Thymus (tissue), 11 donors: ENCODE measurements at regions not wholly inside any gene's neighbourhood (a gene's known extent, or its start where the extent isn't known, plus 50 kb on each side); places are given as distances from the start of the nearest gene placed in this dataset.

ENCODE experiments used
- DNase-seq, 9 donors: peaks; one replicate each; pipeline ENCODE4 v3.0.0-alpha.2; 2013; ENCODE audit warnings: low spot score in 9 of 9, low read depth in 6 of 9, missing footprints in 1 of 9
- H3K27ac ChIP-seq, 2 donors: one replicate each; pipeline ENCODE4 v1.5.1; 2013; ENCODE audit warnings: control low read depth in 1 of 2, low read depth in 1 of 2, low read length in 1 of 2, mild to moderate bottlenecking in 1 of 2, moderate library complexity in 1 of 2
- H3K27me3 ChIP-seq, 2 donors: one replicate each; pipeline ENCODE4 v1.5.1; 2013; ENCODE audit warnings: low read length in 1 of 2; ENCODE audit not compliant: control insufficient read depth in 2 of 2, insufficient read depth in 1 of 2
- H3K36me3 ChIP-seq, 2 donors: one replicate each; pipeline ENCODE4 v1.5.1; 2013; ENCODE audit warnings: low read length in 1 of 2, mild to moderate bottlenecking in 1 of 2, moderate library complexity in 1 of 2; ENCODE audit not compliant: control insufficient read depth in 2 of 2, insufficient read depth in 2 of 2
- H3K4me1 ChIP-seq, 2 donors: one replicate each; pipeline ENCODE4 v1.5.1; 2013; ENCODE audit warnings: low read length in 2 of 2; ENCODE audit not compliant: control insufficient read depth in 2 of 2, insufficient read depth in 2 of 2
- H3K4me3 ChIP-seq, 2 donors: one replicate each; pipeline ENCODE4 v1.5.1; 2013; ENCODE audit warnings: low read length in 2 of 2, control low read depth in 1 of 2, mild to moderate bottlenecking in 1 of 2
- H3K9me3 ChIP-seq, 2 donors: one replicate each; pipeline ENCODE4 v1.5.1; 2013; ENCODE audit warnings: low read length in 1 of 2, mild to moderate bottlenecking in 1 of 2; ENCODE audit not compliant: control insufficient read depth in 2 of 2, insufficient read depth in 1 of 2
- WGBS: extraction: QIAGEN DNeasy Blood & Tissue Kit; methylation state at CpG from one replicate; pipeline ENCODE4 v1.1.7; 2013; 5-methylcytosine and 5-hydroxymethylcytosine counted together
- donor health status: healthy.

DNA sequence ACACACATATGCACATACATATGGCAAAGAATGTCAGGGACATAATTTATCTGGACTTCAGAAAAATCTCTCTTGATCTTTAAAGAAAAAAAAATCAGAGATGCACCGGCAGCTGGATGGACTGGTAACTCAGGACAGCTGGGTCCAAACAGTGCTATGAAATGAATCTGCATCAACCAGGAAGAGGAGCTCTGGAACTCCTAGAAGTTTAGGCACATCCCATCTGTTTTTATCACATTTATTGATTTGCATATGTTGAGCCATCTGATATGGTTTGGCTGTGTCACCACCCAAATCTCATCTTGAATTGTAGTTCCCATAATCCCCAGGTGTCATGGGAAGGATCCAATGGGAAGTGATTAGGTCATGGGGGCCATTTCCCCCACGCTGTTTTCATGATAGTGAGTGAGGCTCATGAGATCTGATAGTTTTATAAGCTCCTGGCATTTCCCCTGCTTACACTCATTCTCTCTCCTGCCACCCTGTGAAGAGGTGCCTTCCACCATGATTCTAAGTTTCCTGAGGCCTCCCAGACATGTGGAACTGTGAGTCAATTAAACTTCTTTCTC, 87.7 kb upstream of the AKIP1 start:
- Histone ChIP-seq H3K9me3 (no peaks in the 10 kb centered on the region), H3K4me1 (peaks cover 0 to 10% of the 10 kb centered on the region in 2 donors), H3K4me3 (no peak overlapping the region), H3K27ac (no peak overlapping the region), H3K27me3 (no peaks in the 10 kb centered on the region), H3K36me3 (no peaks in the 10 kb centered on the region)
- no peak for DNase-seq
- 93% methylated on average over 2 of the region's 2 CpGs for WGBS

GRCh38 chr11:8826139-8826786, 84.7 kb upstream of the AKIP1 start:
- Histone ChIP-seq H3K4me1 (peaks cover 0 to 14% of the 10 kb centered on the region in 2 donors), H3K9me3 (no peaks in the 10 kb centered on the region), H3K27me3 (no peaks in the 10 kb centered on the region), H3K27ac (peak overlapping the region; percentile 27 to 52), H3K36me3 (no peaks in the 10 kb centered on the region), H3K4me3 (no peak overlapping the region)
- WGBS = 90% methylated on average over 6 of the region's 6 CpGs
- DNase-seq = no peak

- Histone ChIP-seq H3K36me3 (no peaks in the 10 kb centered on the region), H3K27me3 (no peaks in the 10 kb centered on the region), H3K4me1 (peaks cover 0 to 14% of the 10 kb centered on the region in 2 donors), H3K4me3 (no peak overlapping the region), H3K9me3 (no peaks in the 10 kb centered on the region), H3K27ac (peak overlapping the region; percentile 27 to 52)
- 83% methylated on average over 6 of the region's 6 CpGs for WGBS
- no peak for DNase-seq
These were observed 84.0 kb upstream of the AKIP1 start for GRCh38 chr11:8826901-8827560.

DNA sequence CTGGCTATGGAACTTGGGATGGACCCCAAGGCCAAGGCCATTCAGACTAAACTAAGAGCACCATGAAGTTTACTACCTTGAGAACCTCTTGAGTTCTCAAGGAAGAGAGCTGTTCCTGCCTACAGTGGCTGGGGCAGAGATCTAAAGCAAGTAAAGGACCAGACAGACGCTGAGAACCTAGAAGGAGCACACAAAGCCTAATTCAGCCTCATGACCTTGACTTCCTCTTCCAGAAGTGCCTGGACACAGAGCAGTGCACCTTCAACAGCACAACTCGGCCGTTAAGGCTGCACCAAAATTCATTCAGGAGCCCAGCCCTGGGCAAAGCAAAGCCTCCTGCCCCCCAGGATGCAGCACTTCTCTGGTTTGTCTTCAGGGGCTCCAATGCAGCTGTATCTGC, 82.9 kb upstream of the AKIP1 start:
- Histone ChIP-seq H3K27me3 (no peaks in the 10 kb centered on the region), H3K36me3 (no peaks in the 10 kb centered on the region), H3K9me3 (no peaks in the 10 kb centered on the region), H3K27ac (no peak overlapping the region), H3K4me1 (peaks cover 0 to 21% of the 10 kb centered on the region in 2 donors), H3K4me3 (no peak overlapping the region)
- WGBS = 86% methylated on average over 3 of the region's 3 CpGs
- no peak for DNase-seq

GRCh38 chr11:8828580-8829361, 82.2 kb upstream of the AKIP1 start:
- H3K4me3 ChIP-seq = no peak overlapping the region
- peaks cover 0 to 22% of the 10 kb centered on the region in 2 donors for H3K4me1 ChIP-seq
- H3K27ac ChIP-seq = no peak overlapping the region
- 90% methylated on average over 11 of the region's 11 CpGs for WGBS
- no peaks in the 10 kb centered on the region for H3K27me3 ChIP-seq
- no peaks in the 10 kb centered on the region for H3K36me3 ChIP-seq
- no peak for DNase-seq
- no peaks in the 10 kb centered on the region for H3K9me3 ChIP-seq

GRCh38 chr11:8829556-8829955, 81.4 kb upstream of the AKIP1 start:
- DNase-seq = no peak
- 95% methylated on average over 8 of the region's 8 CpGs for WGBS

GRCh38 chr11:8830641-8831040, 80.3 kb upstream of the AKIP1 start:
- 90% methylated on average over 3 of the region's 3 CpGs for WGBS
- Histone ChIP-seq H3K27me3 (no peaks in the 10 kb centered on the region), H3K27ac (peak overlapping the region in 1 of 2 donors; percentile 71), H3K9me3 (no peaks in the 10 kb centered on the region), H3K4me1 (peaks cover 0 to 22% of the 10 kb centered on the region in 2 donors), H3K4me3 (no peak overlapping the region), H3K36me3 (no peaks in the 10 kb centered on the region)
- DNase-seq = no peak

More at GRCh38 chr11:8829556-8829955, 81.4 kb upstream of the AKIP1 start:
- Histone ChIP-seq H3K4me3 (no peak overlapping the region), H3K9me3 (no peaks in the 10 kb centered on the region), H3K27ac (peak overlapping the region in 1 of 2 donors; percentile 71), H3K36me3 (no peaks in the 10 kb centered on the region), H3K4me1 (peaks cover 0 to 22% of the 10 kb centered on the region in 2 donors), H3K27me3 (no peaks in the 10 kb centered on the region)

DNA sequence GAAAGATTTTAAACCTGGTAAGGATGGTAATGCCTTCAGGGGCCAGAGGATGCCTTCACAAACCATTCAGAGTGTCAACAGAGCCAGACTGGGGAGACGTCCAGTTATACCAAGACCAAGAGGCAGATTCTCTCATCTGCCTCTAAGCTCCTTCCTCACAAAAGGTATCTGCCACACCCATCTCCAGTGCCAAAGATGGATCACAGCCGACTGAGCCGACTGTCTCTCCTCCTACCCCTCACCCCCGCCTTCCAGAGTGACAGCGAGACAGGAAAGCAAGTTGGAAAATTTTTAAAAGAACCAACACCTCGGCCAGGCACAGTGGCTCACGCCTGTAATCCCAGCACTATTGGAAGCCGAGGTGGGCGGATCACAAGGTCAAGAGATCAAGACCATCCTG, 79.1 kb upstream of the AKIP1 start:
- Histone ChIP-seq H3K36me3 (no peaks in the 10 kb centered on the region), H3K27ac (peak overlapping the region; percentile 50 to 76), H3K4me1 (peaks cover 0 to 19% of the 10 kb centered on the region in 2 donors), H3K4me3 (no peak overlapping the region), H3K27me3 (no peaks in the 10 kb centered on the region), H3K9me3 (no peaks in the 10 kb centered on the region)
- WGBS = 84% methylated on average over 9 of the region's 9 CpGs
- no peak for DNase-seq
